Body of pancreas (tissue), 4 donors: ENCODE measurements at regions not wholly inside any gene's neighbourhood (a gene's known extent, or its start where the extent isn't known, plus 50 kb on each side); places are given as distances from the start of the nearest gene placed in this dataset.

Experiments
- CTCF ChIP-seq, 7 experiments: fragments of 450-650 bp in 4 of 7; fragments of 200-600 bp in 3 of 7; sonication (generic) in 3 of 7; IDR thresholded peaks; one replicate each; pipeline ENCODE4 v1.5.1; 2016 to 2019; ENCODE audit warnings: antibody characterized with exemption in 7 of 7
- POLR2A ChIP-seq, 3 donors: fragments of 450-650 bp; IDR thresholded peaks; one replicate each; pipeline ENCODE4 v1.6.1; 2016; ENCODE audit warnings: antibody characterized with exemption in 3 of 3, mild to moderate bottlenecking in 2 of 3

DNA sequence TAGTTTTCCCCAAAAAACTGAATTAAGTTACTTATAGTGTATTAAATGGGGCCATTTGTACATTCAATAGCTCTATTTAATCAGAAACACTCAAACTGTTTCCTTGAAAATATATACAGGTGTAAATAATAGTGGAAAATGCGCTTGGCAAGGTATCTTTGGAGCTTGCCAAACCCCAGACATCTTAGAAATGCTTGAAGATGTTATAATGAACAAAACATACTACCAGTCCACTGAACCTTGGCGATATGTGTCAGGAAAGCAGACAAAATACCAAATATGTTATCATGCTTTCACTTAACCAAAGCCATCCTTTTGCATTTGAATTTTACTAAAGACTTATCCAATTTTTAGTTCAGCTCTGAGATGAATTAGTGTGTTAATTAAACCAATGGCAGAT is 352.7 kb upstream of the SEMA3A start:
- TF ChIP-seq CTCF (IDR thresholded peaks at IDR 0.05) (no peak), POLR2A (IDR thresholded peaks at IDR 0.05) (no peak)
